ENCODE measurements at regions not wholly inside any gene's neighbourhood (a gene's known extent, or its start where the extent isn't known, plus 50 kb on each side); places are given as distances from the start of the nearest gene placed in this dataset.

GRCh38 chr6:134425513-134425912, 107.6 kb upstream of the SGK1 start:
- no TSS peak for BruUV-seq (replicated peaks)
- H3K9me1 ChIP-seq (ENCODE audit: control insufficient read depth, insufficient read depth, low read length) = no peaks in the 10 kb centered on the region
- no peaks in the 10 kb centered on the region for H4K20me1 ChIP-seq (replicated peaks; ENCODE audit: control insufficient read depth, insufficient read depth, low read length)
- no peak overlapping the region for H3K4me2 ChIP-seq (ENCODE audit: insufficient read depth, low read length)
- FAIRE-seq (no peak), DNase-seq (ENCODE audit: extremely low read depth in 1 of 4, low spot score in 3 of 4) (no peak), ATAC-seq (no peak)
- ChIA-PET POLR2A (interaction anchor here (0.6 to 2.4 kb wide), 2 partner anchors 9 to 61 kb away, joined by 3 to 5 read pairs; no protein-coding TSS in a partner anchor), CTCF (ENCODE audit: low intra/inter-chr PET ratio) (no interaction called here)
- H3K27ac ChIP-seq (ENCODE audit: extremely low read depth, low read depth, low read length) = no peak overlapping the region
- intact Hi-C loops (cut with micrococcal nuclease) = no loop called here
- no peaks in the 10 kb centered on the region for H3K36me3 ChIP-seq (ENCODE audit: control insufficient read depth, insufficient read depth, low read length)
- H3K79me2 ChIP-seq (ENCODE audit: control insufficient read depth, insufficient read depth, low read length) = no peaks in the 10 kb centered on the region
- no peaks in the 10 kb centered on the region for H3K9me3 ChIP-seq (replicated peaks; ENCODE audit: control insufficient read depth, insufficient read depth, low read depth, low read length)
- H3K9ac ChIP-seq (ENCODE audit: insufficient read depth in 1 of 2, low read depth in 2 of 2, low read length in 2 of 2) = no peak overlapping the region
- peaks cover 0 to 4% of the 10 kb centered on the region in 2 experiments; a peak in 3 of 5 replicates for H3K4me1 ChIP-seq (replicated peaks in 1 of 2; ENCODE audit: control insufficient read depth in 2 of 2, insufficient read depth in 2 of 2, low read length in 2 of 2)
- no peaks in the 10 kb centered on the region for H3K27me3 ChIP-seq (ENCODE audit: control insufficient read depth in 2 of 2, insufficient read depth in 2 of 2, low read length in 2 of 2)
- H3K4me3 ChIP-seq = no peak overlapping the region
- in situ Hi-C loops (cut with MboI) = no loop called here
- 19% methylated on average over 6 of the region's 6 CpGs for WGBS (ENCODE audit: insufficient coverage, low coverage, missing lambda C conversion rate)
- H2AFZ ChIP-seq (ENCODE audit: low read depth, low read length) = no peak overlapping the region
- TF ChIP-seq THAP12 (CRISPR knock-in tag; IDR thresholded peaks at IDR 0.05) = no peak
- no peak for TF ChIP-seq ZFP91 (CRISPR knock-in tag; IDR thresholded peaks at IDR 0.05)
- TF ChIP-seq CHD7 (IDR thresholded peaks at IDR 0.05; ENCODE audit: low read depth, low read length) = no peak
- no peak for TF ChIP-seq NBN (IDR thresholded peaks at IDR 0.05; ENCODE audit: low read depth)
